ENCODE measurements at regions not wholly inside any gene's neighbourhood (a gene's known extent, or its start where the extent isn't known, plus 50 kb on each side); places are given as distances from the start of the nearest gene placed in this dataset.
A peak's percentile ranks its signal among the peaks of the same experiment; 100 is the strongest.

DNA sequence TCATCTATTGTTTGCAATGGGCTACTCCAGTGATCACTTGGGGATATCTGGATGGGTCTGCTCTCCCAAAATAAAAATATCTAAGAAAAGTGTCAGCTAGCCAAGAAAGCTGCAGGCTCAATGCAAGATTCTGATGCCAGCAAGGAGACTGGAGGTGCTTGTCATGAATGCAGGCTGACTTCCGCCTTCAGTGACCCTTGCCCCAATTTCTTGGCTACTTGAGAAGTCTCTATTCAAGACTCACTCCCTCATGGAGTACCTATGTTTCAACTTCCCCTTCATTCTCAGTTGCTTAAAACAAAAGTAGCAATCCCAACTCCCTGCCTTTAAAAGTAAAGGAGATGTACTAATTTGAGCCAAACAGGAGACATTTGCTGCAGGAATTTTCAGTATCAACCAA, 123.9 kb downstream of the GPR65 start:
- H3K27ac ChIP-seq (ENCODE audit: low read depth, low read length): no peak overlapping the region
- H3K79me2 ChIP-seq (ENCODE audit: insufficient read depth, low read length): no peaks in the 10 kb centered on the region
- FAIRE-seq (no peak), DNase-seq (ENCODE audit: low read depth) (no peak)
- Mint-ChIP-seq H3K9me3 (ENCODE audit: unreplicated experiment) (peaks cover 4% of the 10 kb centered on the region), H3K27me3 (ENCODE audit: low read depth, unreplicated experiment) (peaks cover 14% of the 10 kb centered on the region), H3K36me3 (ENCODE audit: low read depth, unreplicated experiment) (no peaks in the 10 kb centered on the region), H3K4me3 (ENCODE audit: unreplicated experiment) (no peak overlapping the region), H3K27ac (ENCODE audit: unreplicated experiment) (peak overlapping the region; percentile 2), H3K4me1 (ENCODE audit: low read depth, unreplicated experiment) (peaks cover 14% of the 10 kb centered on the region)
- TF ChIP-seq EZH2 (IDR thresholded peaks at IDR 0.05; ENCODE audit: insufficient read depth, low read length) (no peak), CTCF (IDR thresholded peaks at IDR 0.05; ENCODE audit: insufficient read depth, low read depth, low read length) (no peak)
- no peaks in the 10 kb centered on the region for H4K20me1 ChIP-seq (ENCODE audit: insufficient read depth, low read length)
- H3K36me3 ChIP-seq (ENCODE audit: insufficient read depth, low read length): no peaks in the 10 kb centered on the region
- H2AFZ ChIP-seq (ENCODE audit: low read depth, low read length): no peak overlapping the region
- H3K27me3 ChIP-seq (ENCODE audit: insufficient read depth, low read length): no peaks in the 10 kb centered on the region
- peaks cover 8% of the 10 kb centered on the region for H3K4me1 ChIP-seq (ENCODE audit: insufficient read depth, low read length)
- no peaks in the 10 kb centered on the region for H3K9me3 ChIP-seq (ENCODE audit: insufficient read depth, low read depth, low read length)
- H3K4me3 ChIP-seq (ENCODE audit: insufficient read depth, low read depth, low read length): no peak overlapping the region
- H3K4me2 ChIP-seq (ENCODE audit: low read length): peak overlapping the region; percentile 37
- H3K9ac ChIP-seq (ENCODE audit: low read length): no peak overlapping the region

GRCh38 chr14:88129306-88130056, 124.5 kb downstream of the GPR65 start:
- DNase-seq (ENCODE audit: low read depth): peak; percentile 69
- Histone ChIP-seq H3K79me2 (ENCODE audit: insufficient read depth, low read length) (no peaks in the 10 kb centered on the region), H2AFZ (ENCODE audit: low read depth, low read length) (no peak overlapping the region), H3K4me2 (ENCODE audit: low read length) (peak overlapping the region; percentile 38), H3K27me3 (ENCODE audit: insufficient read depth, low read length) (no peaks in the 10 kb centered on the region), H3K9me3 (ENCODE audit: insufficient read depth, low read depth, low read length) (no peaks in the 10 kb centered on the region), H3K4me1 (ENCODE audit: insufficient read depth, low read length) (peaks cover 8% of the 10 kb centered on the region), H3K4me3 (ENCODE audit: insufficient read depth, low read depth, low read length) (no peak overlapping the region), H3K27ac (ENCODE audit: low read depth, low read length) (peak overlapping the region; percentile 48), H3K36me3 (ENCODE audit: insufficient read depth, low read length) (no peaks in the 10 kb centered on the region), H4K20me1 (ENCODE audit: insufficient read depth, low read length) (no peaks in the 10 kb centered on the region), H3K9ac (ENCODE audit: low read length) (no peak overlapping the region)
- H3K36me3 Mint-ChIP-seq (ENCODE audit: low read depth, unreplicated experiment): no peaks in the 10 kb centered on the region
- peaks cover 14% of the 10 kb centered on the region for H3K27me3 Mint-ChIP-seq (ENCODE audit: low read depth, unreplicated experiment)
- no peak overlapping the region for H3K4me3 Mint-ChIP-seq (ENCODE audit: unreplicated experiment)
- peaks cover 4% of the 10 kb centered on the region for H3K9me3 Mint-ChIP-seq (ENCODE audit: unreplicated experiment)
- peaks cover 14% of the 10 kb centered on the region for H3K4me1 Mint-ChIP-seq (ENCODE audit: low read depth, unreplicated experiment)
- FAIRE-seq: no peak
- TF ChIP-seq EZH2 (IDR thresholded peaks at IDR 0.05; ENCODE audit: insufficient read depth, low read length): no peak
- no peak for TF ChIP-seq CTCF (IDR thresholded peaks at IDR 0.05; ENCODE audit: insufficient read depth, low read depth, low read length)
- H3K27ac Mint-ChIP-seq (ENCODE audit: unreplicated experiment): peak overlapping the region; percentile 92

GRCh38 chr14:88130057-88130432, 125.1 kb downstream of the GPR65 start:
- H3K9me3 ChIP-seq (ENCODE audit: insufficient read depth, low read depth, low read length): no peaks in the 10 kb centered on the region
- H3K27ac Mint-ChIP-seq (ENCODE audit: unreplicated experiment): peak overlapping the region; percentile 92
- peaks cover 16% of the 10 kb centered on the region for H3K27me3 Mint-ChIP-seq (ENCODE audit: low read depth, unreplicated experiment)
- no peaks in the 10 kb centered on the region for H3K27me3 ChIP-seq (ENCODE audit: insufficient read depth, low read length)
- H3K4me3 ChIP-seq (ENCODE audit: insufficient read depth, low read depth, low read length): no peak overlapping the region
- H3K36me3 Mint-ChIP-seq (ENCODE audit: low read depth, unreplicated experiment): no peaks in the 10 kb centered on the region
- peaks cover 14% of the 10 kb centered on the region for H3K4me1 Mint-ChIP-seq (ENCODE audit: low read depth, unreplicated experiment)
- H3K36me3 ChIP-seq (ENCODE audit: insufficient read depth, low read length): no peaks in the 10 kb centered on the region
- DNase-seq (ENCODE audit: low read depth) (no peak), FAIRE-seq (no peak)
- H3K4me3 Mint-ChIP-seq (ENCODE audit: unreplicated experiment): no peak overlapping the region
- H2AFZ ChIP-seq (ENCODE audit: low read depth, low read length): no peak overlapping the region
- no peaks in the 10 kb centered on the region for H3K79me2 ChIP-seq (ENCODE audit: insufficient read depth, low read length)
- H3K9me3 Mint-ChIP-seq (ENCODE audit: unreplicated experiment): peaks cover 4% of the 10 kb centered on the region
- H3K9ac ChIP-seq (ENCODE audit: low read length): no peak overlapping the region
- H3K4me2 ChIP-seq (ENCODE audit: low read length): peak overlapping the region; percentile 38
- peaks cover 8% of the 10 kb centered on the region for H3K4me1 ChIP-seq (ENCODE audit: insufficient read depth, low read length)
- H4K20me1 ChIP-seq (ENCODE audit: insufficient read depth, low read length): no peaks in the 10 kb centered on the region
- peak overlapping the region; percentile 48 for H3K27ac ChIP-seq (ENCODE audit: low read depth, low read length)
- no peak for TF ChIP-seq CTCF (IDR thresholded peaks at IDR 0.05; ENCODE audit: insufficient read depth, low read depth, low read length)
- TF ChIP-seq EZH2 (IDR thresholded peaks at IDR 0.05; ENCODE audit: insufficient read depth, low read length): no peak
